ENCODE measurements at regions not wholly inside any gene's neighbourhood (a gene's known extent, or its start where the extent isn't known, plus 50 kb on each side); places are given as distances from the start of the nearest gene placed in this dataset.

- DNase-seq: no peak
These were observed 63.6 kb upstream of the LY86 start for GRCh38 chr6:6524951-6525350.

- no peak for DNase-seq
These were observed 62.6 kb upstream of the LY86 start for GRCh38 chr6:6525933-6526332.

- DNase-seq: no peak
These were observed 59.2 kb upstream of the LY86 start for GRCh38 chr6:6529275-6529674.

- DNase-seq: no peak
These were observed 55.3 kb upstream of the LY86 start for GRCh38 chr6:6533176-6533575.

GRCh38 chr6:6534399-6534798, 54.1 kb upstream of the LY86 start:
- DNase-seq: no peak

- DNase-seq: no peak
These were observed 50.8 kb upstream of the LY86 start for GRCh38 chr6:6537488-6538260.

GRCh38 chr6:6538261-6538660, 50.3 kb upstream of the LY86 start:
- DNase-seq: no peak
